Immature natural killer cell (primary cell): ENCODE measurements at regions not wholly inside any gene's neighbourhood (a gene's known extent, or its start where the extent isn't known, plus 50 kb on each side); places are given as distances from the start of the nearest gene placed in this dataset.

Experiments used
- DNase-seq, 3 donors: peaks; one replicate each; pipeline ENCODE4 v3.0.0; 2022; ENCODE audit warnings: mixed read lengths in 1 of 3
- H3K27ac Mint-ChIP-seq, 6 donors: one replicate each; pipeline ENCODE4 v1.8.0; 2020; ENCODE audit warnings: mixed read lengths in 6 of 6, mild to moderate bottlenecking in 5 of 6, inconsistent platforms in 4 of 6, moderate library complexity in 3 of 6
- H3K27me3 Mint-ChIP-seq, 3 donors: one replicate each; pipeline ENCODE4 v1.8.0; 2020 to 2021; ENCODE audit warnings: low read depth in 3 of 3, mild to moderate bottlenecking in 3 of 3, mixed read lengths in 3 of 3, moderate library complexity in 3 of 3, inconsistent platforms in 1 of 3
- H3K36me3 Mint-ChIP-seq, 3 donors: one replicate each; pipeline ENCODE4 v1.8.0; 2020; ENCODE audit warnings: mixed read lengths in 3 of 3, inconsistent platforms in 2 of 3, mild to moderate bottlenecking in 2 of 3
- H3K4me1 Mint-ChIP-seq, 2 donors: one replicate each; pipeline ENCODE4 v1.8.0; 2020; ENCODE audit warnings: inconsistent platforms in 2 of 2, mild to moderate bottlenecking in 2 of 2, mixed read lengths in 2 of 2, moderate library complexity in 1 of 2
- H3K4me3 Mint-ChIP-seq, 5 donors: one replicate each; pipeline ENCODE4 v1.8.0; 2020; ENCODE audit warnings: mild to moderate bottlenecking in 5 of 5, mixed read lengths in 5 of 5, inconsistent platforms in 3 of 5, moderate library complexity in 3 of 5
- H3K9me3 Mint-ChIP-seq, 6 donors: one replicate each; pipeline ENCODE4 v1.8.0; 2020; ENCODE audit warnings: mild to moderate bottlenecking in 6 of 6, mixed read lengths in 6 of 6, inconsistent platforms in 4 of 6, moderate library complexity in 3 of 6

DNA sequence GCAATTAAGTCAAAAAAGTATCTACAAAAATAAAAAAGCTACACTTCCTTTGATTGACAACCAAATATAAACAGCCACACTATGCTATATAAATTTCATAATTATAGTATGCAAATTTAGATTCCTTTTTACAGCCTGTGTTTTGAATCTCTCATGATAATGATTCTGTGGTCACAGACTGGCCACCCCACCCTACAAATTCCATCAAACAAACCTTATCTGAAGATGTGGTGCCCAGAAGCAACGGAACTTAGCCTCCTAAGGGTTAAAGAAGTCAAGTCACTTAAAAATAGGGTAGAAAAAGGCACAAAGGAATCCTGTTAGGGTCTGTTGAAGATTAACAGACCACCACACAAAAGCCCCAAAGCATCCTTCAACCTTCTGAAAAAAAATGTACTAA is 351.8 kb downstream of the INHBA start:
- H3K9me3 Mint-ChIP-seq, result peaks cover 0 to 12% (median 2%) of the 10 kb centered on the region in 6 donors
- no peaks in the 10 kb centered on the region for H3K4me1 Mint-ChIP-seq
- no peaks in the 10 kb centered on the region for H3K27me3 Mint-ChIP-seq
- DNase-seq, result no peak
- H3K36me3 Mint-ChIP-seq, result no peaks in the 10 kb centered on the region
- H3K4me3 Mint-ChIP-seq, result no peak overlapping the region
- H3K27ac Mint-ChIP-seq, result no peak overlapping the region

DNA sequence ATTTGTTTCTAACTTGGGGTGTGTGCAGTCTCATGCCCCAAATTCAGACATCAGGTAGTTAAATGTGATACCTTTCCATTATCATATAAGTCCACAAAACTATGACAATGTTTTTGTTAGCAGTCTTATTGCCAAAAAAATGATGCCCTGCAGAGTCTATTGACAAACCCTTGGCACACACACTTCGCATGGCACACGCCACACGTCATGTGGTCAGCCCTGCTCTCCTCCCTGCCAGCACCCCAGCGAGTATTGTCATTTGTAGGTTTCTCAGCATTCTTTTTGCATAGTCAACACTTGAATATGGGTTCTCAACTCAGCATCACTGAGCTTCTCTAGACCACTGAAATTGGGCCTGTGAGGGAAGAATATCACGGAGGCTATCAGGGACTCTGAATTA is 356.0 kb downstream of the INHBA start:
- Mint-ChIP-seq H3K27me3 (peaks cover 0 to 2% (median 0%) of the 10 kb centered on the region in 3 donors), H3K27ac (no peak overlapping the region), H3K9me3 (peaks cover 0 to 31% (median 8%) of the 10 kb centered on the region in 6 donors), H3K4me1 (no peaks in the 10 kb centered on the region), H3K4me3 (no peak overlapping the region), H3K36me3 (peaks cover 0 to 9% (median 3%) of the 10 kb centered on the region in 3 donors)
- no peak for DNase-seq

DNA sequence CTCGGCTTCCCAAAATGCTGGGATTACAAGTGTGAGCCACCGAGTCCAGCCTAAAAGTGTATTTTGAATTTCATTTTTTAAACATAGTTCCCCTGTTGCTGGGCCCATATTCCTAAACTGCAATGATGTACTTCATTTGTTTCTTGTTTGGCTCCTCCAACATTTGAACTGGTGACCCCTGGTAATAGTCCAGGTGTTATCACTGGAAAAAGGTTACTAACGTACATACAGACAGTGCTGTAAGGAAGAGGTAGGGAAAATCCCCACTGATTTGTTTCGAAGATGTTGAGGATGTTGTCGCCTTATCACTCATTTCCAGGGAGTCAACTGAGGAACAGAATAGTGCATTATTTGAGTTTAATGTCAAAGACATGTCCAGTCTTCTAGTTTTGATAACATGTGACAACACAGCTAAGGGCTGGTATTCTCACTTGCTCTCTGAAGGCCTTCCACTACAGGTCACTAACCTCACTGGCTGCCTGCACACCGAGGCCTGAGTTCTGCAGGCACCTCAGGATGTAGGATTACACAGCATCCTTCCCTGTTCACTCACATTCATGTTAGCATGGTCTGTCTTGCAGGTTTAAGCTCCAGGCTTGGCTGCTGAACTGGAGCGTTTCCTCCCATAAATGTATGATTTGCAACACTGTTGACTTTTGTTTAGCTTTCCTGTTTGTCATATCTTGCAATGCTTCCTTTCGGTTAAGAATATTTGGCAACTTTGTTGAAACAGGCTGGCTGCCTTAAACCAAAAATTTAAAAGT is 362.8 kb downstream of the INHBA start:
- H3K4me1 Mint-ChIP-seq, result no peaks in the 10 kb centered on the region

DNA sequence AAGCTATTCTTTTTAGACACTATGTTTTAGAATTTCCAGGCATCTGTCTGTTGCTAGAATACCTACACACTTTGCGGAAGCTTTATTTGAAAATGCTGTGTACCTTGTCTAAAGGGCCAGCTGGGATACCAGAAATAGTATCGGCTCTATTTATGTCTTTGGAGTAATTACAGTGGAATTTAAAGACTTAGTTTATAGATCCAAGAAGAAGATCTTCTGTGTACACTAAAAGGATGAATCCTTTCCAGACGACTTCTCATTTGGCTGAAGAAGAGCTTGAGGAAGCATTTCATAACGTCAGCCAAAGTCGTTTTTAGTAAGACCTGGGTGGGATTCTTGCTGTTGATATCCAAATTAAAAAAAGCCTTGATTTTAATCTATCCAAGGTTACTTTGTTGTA is 365.9 kb downstream of the INHBA start:
- Mint-ChIP-seq H3K27ac (no peak overlapping the region), H3K36me3 (no peaks in the 10 kb centered on the region), H3K9me3 (peaks cover 0 to 19% (median 3%) of the 10 kb centered on the region in 6 donors), H3K27me3 (peaks cover 0 to 5% (median 0%) of the 10 kb centered on the region in 3 donors), H3K4me3 (no peak overlapping the region), H3K4me1 (no peaks in the 10 kb centered on the region)
- DNase-seq, result no peak

More for the DNA sequence above, 362.8 kb downstream of the INHBA start:
- Mint-ChIP-seq H3K27me3 (peaks cover 0 to 7% (median 0%) of the 10 kb centered on the region in 3 donors), H3K9me3 (peaks cover 0 to 27% (median 5%) of the 10 kb centered on the region in 6 donors), H3K36me3 (peaks cover 0 to 9% (median 3%) of the 10 kb centered on the region in 3 donors), H3K4me3 (no peak overlapping the region), H3K27ac (no peak overlapping the region)
- DNase-seq, result no peak

DNA sequence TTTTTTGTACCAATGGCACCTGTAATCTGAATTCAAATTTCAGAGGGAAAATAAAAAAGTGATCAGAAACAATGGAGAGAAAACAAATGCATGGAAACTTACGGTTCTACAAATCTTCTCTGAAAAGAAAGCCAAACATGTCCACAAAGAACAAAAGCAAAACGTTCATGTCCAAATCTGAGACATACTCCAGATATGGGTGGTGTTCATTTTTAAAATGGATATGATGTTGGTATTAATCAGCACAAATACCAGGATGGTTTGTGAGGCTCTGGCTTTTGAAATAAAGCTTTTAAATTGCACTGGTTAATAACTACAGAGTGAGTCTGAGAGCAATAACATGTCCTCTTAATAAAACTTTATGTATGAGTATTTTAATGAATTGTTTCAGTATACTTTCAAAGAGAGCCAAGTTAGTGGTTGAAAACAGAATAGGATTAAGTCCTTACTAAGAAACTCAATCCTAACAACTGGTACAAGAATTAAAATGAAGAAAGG is 366.4 kb downstream of the INHBA start:
- Mint-ChIP-seq H3K36me3 (no peaks in the 10 kb centered on the region), H3K27me3 (peaks cover 0 to 5% (median 0%) of the 10 kb centered on the region in 3 donors), H3K4me3 (no peak overlapping the region), H3K9me3 (peaks cover 0 to 21% (median 3%) of the 10 kb centered on the region in 6 donors), H3K4me1 (no peaks in the 10 kb centered on the region), H3K27ac (no peak overlapping the region)
- no peak for DNase-seq

DNA sequence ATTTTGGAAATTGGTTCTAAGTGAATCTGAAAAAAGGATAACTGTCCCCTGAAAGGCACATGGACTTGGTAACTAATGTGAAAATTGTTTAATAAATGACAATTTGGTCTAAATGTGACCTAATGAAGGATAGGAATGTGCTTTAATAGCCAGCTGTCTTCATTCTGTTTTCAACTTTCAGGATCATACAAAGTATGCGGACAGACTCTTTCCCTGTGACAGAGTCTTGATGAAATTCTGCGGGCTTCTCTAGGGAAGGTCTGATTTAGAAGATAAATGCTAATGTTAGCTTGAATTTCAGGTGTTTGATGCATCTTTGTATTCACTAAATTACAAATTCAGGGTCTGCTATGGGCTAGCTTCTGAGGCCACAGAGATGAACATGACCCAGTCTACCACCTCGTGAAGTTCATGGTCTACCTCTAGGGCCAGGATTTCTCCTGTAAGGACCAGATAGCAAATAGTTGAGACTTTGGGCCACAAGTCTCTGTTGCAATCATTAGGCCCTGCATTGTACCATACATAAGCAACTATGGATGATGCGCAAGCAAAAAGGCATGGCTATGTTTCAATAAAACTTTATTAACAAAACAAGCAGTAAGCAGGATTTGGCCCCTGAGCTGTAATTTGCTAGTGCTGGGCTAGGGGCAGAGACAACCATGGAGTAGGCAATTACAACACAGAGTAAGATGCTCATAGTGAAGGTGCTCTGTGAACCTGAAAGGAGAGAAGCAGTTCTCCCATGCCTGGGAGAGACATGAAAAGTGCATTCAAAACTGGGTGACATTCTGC is 368.6 kb downstream of the INHBA start:
- Mint-ChIP-seq H3K9me3 (peaks cover 0 to 34% (median 5%) of the 10 kb centered on the region in 6 donors), H3K4me3 (no peak overlapping the region), H3K27ac (no peak overlapping the region), H3K36me3 (no peaks in the 10 kb centered on the region), H3K4me1 (no peaks in the 10 kb centered on the region), H3K27me3 (peaks cover 0 to 5% (median 0%) of the 10 kb centered on the region in 3 donors)
- DNase-seq, result no peak

DNA sequence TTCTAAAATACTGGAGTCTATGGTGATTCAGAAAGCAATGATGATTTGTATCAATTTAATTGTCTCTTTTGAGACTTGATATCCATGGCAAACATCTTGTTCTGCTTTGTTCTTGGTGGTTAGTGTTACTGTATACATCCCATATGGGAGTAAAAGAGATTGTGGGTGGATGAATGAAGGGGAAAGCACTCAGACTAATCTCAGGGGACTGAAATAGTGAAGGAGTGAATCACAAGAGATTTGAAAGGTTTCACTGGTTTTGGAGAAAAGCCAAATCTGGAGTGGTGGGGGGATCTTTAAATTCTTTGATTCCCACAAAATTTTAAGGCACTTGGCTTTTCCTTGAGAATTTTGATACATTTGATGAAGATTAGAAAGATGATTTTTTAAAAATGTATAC is 369.4 kb downstream of the INHBA start:
- Mint-ChIP-seq H3K27ac (no peak overlapping the region), H3K4me3 (no peak overlapping the region), H3K9me3 (peaks cover 0 to 39% (median 6%) of the 10 kb centered on the region in 6 donors), H3K36me3 (no peaks in the 10 kb centered on the region), H3K4me1 (no peaks in the 10 kb centered on the region), H3K27me3 (peaks cover 0 to 2% (median 0%) of the 10 kb centered on the region in 3 donors)
- no peak for DNase-seq

DNA sequence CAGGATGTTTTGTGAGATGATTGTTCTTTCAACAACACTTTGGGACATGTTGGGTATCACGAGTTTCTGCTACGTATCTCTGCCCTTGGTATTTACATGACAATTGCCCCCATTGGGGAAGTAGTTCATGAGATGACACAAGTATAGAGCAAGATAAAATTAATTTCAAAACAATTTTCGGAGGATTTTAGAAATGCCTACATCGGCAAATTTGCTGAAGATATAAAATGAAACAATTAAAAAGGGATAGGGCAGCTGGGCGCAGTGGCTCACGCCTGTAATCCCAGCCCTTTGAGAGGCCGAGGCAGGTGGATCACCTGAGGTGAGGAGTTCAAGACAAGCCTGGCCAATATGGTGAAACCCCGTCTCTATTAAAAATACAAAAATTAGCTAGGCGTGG is 371.7 kb downstream of the INHBA start:
- peaks cover 0 to 45% (median 7%) of the 10 kb centered on the region in 6 donors for H3K9me3 Mint-ChIP-seq
- H3K36me3 Mint-ChIP-seq, result no peaks in the 10 kb centered on the region
- no peak overlapping the region for H3K27ac Mint-ChIP-seq
- H3K4me3 Mint-ChIP-seq, result no peak overlapping the region
- DNase-seq, result no peak
- peaks cover 0 to 3% (median 0%) of the 10 kb centered on the region in 3 donors for H3K27me3 Mint-ChIP-seq
- no peaks in the 10 kb centered on the region for H3K4me1 Mint-ChIP-seq

DNA sequence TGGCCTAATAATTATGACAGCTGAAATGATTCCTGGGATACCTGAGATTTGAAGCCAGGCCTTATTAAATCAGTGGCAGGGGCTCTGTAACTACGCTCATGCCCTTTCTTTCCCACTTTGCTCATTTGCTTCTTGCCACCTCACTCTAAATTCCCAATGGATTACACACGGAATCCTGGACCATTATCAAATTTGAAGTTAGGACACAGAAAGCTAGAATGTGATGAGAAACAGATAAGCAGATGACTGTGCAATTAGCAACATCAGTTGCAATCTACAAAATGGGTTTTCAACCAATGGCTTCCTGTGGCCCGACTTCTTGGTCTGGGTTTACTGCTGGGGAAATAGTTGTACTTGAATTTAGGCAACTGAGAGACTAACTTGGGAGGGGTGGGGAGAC is 374.3 kb downstream of the INHBA start:
- no peaks in the 10 kb centered on the region for H3K36me3 Mint-ChIP-seq
- no peak overlapping the region for H3K4me3 Mint-ChIP-seq
- H3K27ac Mint-ChIP-seq, result no peak overlapping the region
- peaks cover 0 to 3% (median 0%) of the 10 kb centered on the region in 3 donors for H3K27me3 Mint-ChIP-seq
- H3K9me3 Mint-ChIP-seq, result peaks cover 2 to 36% (median 4%) of the 10 kb centered on the region in 6 donors
- no peaks in the 10 kb centered on the region for H3K4me1 Mint-ChIP-seq
- no peak for DNase-seq

DNA sequence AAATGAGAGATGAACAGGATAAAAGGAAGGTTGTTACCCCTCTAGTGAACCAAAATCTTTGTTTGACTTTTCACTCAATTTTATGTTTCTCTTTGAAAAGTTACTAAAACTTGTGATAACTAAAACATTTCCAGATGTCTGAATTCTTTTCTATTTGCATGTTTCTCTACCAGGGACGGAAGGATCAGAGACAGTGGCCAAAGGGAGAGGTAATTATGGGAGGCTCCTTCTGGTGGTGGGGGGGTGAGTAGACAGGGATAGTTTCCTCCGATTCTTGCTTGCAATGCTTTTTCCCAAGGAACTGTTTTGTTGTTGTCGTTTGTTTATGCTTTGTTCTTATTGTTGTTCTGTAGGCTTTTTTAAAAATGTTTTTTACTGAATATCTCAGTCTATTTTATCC is 374.8 kb downstream of the INHBA start:
- DNase-seq, result no peak
- H3K4me1 Mint-ChIP-seq, result no peaks in the 10 kb centered on the region
- no peak overlapping the region for H3K4me3 Mint-ChIP-seq
- H3K27me3 Mint-ChIP-seq, result peaks cover 0 to 3% (median 0%) of the 10 kb centered on the region in 3 donors
- peaks cover 2 to 32% (median 4%) of the 10 kb centered on the region in 6 donors for H3K9me3 Mint-ChIP-seq
- no peak overlapping the region for H3K27ac Mint-ChIP-seq
- no peaks in the 10 kb centered on the region for H3K36me3 Mint-ChIP-seq

DNA sequence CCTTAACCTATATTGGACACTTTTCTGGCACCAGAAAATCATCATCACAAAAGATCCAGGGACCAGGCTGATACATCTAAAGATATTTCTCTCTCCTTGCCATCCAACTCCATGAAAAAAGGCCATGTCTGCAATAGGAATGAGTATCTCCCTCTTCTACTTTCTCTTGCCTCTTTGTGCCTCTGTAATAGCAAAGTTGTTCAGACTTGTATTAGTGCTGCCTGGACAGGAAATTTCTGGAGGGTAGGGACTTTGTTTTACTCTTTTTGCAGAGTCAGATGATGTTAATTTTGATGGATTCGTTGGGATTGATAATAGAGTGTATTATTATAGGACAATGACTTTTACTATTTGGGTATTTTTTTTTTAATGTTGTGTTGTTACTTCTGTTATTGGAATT is 376.3 kb downstream of the INHBA start:
- Mint-ChIP-seq H3K4me1 (no peaks in the 10 kb centered on the region), H3K27ac (no peak overlapping the region), H3K4me3 (no peak overlapping the region), H3K27me3 (peaks cover 0 to 3% (median 0%) of the 10 kb centered on the region in 3 donors), H3K9me3 (peaks cover 2 to 29% (median 4%) of the 10 kb centered on the region in 6 donors), H3K36me3 (no peaks in the 10 kb centered on the region)
- DNase-seq, result no peak

DNA sequence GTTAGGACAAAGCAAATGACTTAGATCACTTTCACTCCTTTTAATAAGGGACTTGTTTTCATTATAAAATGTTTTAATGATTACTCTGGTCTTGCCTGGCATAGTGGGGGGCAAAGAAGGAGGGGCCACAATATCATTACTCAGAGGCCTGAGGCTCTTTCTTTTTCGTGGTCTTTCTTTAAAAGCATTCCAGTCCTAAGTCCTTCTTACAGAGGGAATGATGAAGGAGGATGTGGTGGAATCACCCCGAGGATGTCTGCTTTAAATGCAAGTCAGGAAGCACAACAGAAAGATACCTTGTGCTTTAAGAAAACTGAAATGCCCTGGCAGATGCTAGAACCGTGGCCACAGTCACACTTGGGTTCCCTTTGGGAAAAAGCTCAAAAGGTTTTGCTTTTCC is 379.1 kb downstream of the INHBA start:
- peaks cover 0 to 3% (median 0%) of the 10 kb centered on the region in 3 donors for H3K27me3 Mint-ChIP-seq
- H3K4me3 Mint-ChIP-seq, result no peak overlapping the region
- no peaks in the 10 kb centered on the region for H3K4me1 Mint-ChIP-seq
- no peak for DNase-seq
- peaks cover 2 to 24% (median 4%) of the 10 kb centered on the region in 6 donors for H3K9me3 Mint-ChIP-seq
- no peak overlapping the region for H3K27ac Mint-ChIP-seq
- peaks cover 0 to 2% (median 0%) of the 10 kb centered on the region in 3 donors for H3K36me3 Mint-ChIP-seq

DNA sequence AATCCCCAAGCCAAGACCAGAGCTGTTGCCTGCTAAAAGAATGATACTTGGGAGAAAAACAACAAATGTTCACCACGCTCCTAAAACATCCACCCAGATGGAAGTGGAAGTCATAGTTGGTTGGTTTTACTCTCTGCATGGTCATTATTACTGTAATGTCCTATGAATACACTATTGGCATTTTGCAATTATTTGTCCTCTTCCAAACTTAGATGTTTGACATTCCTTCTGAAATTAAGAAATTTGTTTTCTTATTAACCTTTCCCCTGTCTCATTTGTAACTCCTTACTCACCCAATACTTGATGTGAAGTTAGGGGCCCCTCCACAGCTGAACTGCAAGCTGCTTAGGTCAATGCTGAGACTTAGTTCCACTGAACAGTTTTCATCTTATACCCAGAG is 383.3 kb downstream of the INHBA start:
- H3K27ac Mint-ChIP-seq, result no peak overlapping the region
- no peak overlapping the region for H3K4me3 Mint-ChIP-seq
- H3K4me1 Mint-ChIP-seq, result no peaks in the 10 kb centered on the region
- peaks cover 0 to 21% (median 7%) of the 10 kb centered on the region in 6 donors for H3K9me3 Mint-ChIP-seq
- H3K36me3 Mint-ChIP-seq, result peaks cover 0 to 4% (median 0%) of the 10 kb centered on the region in 3 donors
- DNase-seq, result no peak
- peaks cover 0 to 1% (median 0%) of the 10 kb centered on the region in 3 donors for H3K27me3 Mint-ChIP-seq

DNA sequence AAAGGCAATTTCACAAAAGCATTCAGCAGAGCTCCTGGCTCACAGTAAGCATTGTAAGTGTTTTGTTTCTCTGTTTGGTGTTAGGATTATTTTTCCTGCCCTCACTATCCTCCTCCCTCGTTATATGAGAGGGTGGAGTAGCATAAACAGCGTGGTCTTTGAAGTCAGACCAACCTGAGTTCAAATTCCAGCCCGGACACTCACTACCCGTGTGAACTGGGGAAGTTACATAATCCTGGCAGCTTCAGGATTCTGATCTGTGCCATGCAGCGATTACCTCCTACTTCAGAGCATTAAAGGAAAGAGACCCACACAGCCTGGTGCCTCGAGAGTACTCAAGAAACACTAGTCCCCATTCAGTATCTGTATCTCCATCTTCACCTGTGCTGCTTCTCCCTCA is 386.5 kb downstream of the INHBA start:
- H3K9me3 Mint-ChIP-seq, result peaks cover 0 to 21% (median 8%) of the 10 kb centered on the region in 6 donors
- no peak for DNase-seq
- H3K36me3 Mint-ChIP-seq, result peaks cover 0 to 4% (median 0%) of the 10 kb centered on the region in 3 donors
- no peak overlapping the region for H3K4me3 Mint-ChIP-seq
- H3K4me1 Mint-ChIP-seq, result no peaks in the 10 kb centered on the region
- peaks cover 0 to 1% (median 0%) of the 10 kb centered on the region in 3 donors for H3K27me3 Mint-ChIP-seq
- H3K27ac Mint-ChIP-seq, result no peak overlapping the region
